H1 (cell line): ENCODE measurements at regions not wholly inside any gene's neighbourhood (a gene's known extent, or its start where the extent isn't known, plus 50 kb on each side); places are given as distances from the start of the nearest gene placed in this dataset.

ENCODE experiments used
- CTCF ChIA-PET: fragments of 300-600 bp; sonication (Branson Sonifier 250); formaldehyde crosslinking; loops from one replicate; lab custom pipeline; 2021; ENCODE audit not compliant: partially characterized antibody; lab: Charles Lee
- POLR2A ChIA-PET: fragments of 300-600 bp; sonication (Branson Sonifier 250); formaldehyde crosslinking; loops from one replicate; lab custom pipeline; 2021; ENCODE audit warnings: inconsistent platforms; ENCODE audit not compliant: partially characterized antibody; lab: Charles Lee
- DNase-seq, 2 experiments: peaks; one replicate each; pipeline versions ENCODE4 v3.0.0 to v3.0.0-alpha.2; 2010 to 2022; ENCODE audit warnings: low spot score in 2 of 2, low read depth in 1 of 2, mixed read lengths in 1 of 2
- FAIRE-seq: peaks from 2 replicates; lab custom pipeline; 2011; peaks lifted over from hg19 to GRCh38; lab: Jason Lieb, UNC
- H2AFZ ChIP-seq: 2 replicates; pipeline ENCODE4 v1.8.1; 2012; ENCODE audit warnings: low read length, inconsistent platforms
- H2AK5ac ChIP-seq: 2 replicates; pipeline ENCODE4 v1.6.1; 2013; ENCODE audit warnings: low read depth, low read length
- H2BK120ac ChIP-seq: replicated peaks from 2 replicates; pipeline ENCODE3; 2013; ENCODE audit warnings: low read depth, low read length, inconsistent platforms
- H2BK12ac ChIP-seq: 2 replicates; pipeline ENCODE4 v1.6.1; 2013; ENCODE audit warnings: low read depth, low read length
- H2BK15ac ChIP-seq: 2 replicates; pipeline ENCODE4 v1.6.1; 2013; ENCODE audit warnings: low read length
- H2BK20ac ChIP-seq: 2 replicates; pipeline ENCODE4 v1.6.1; 2013; ENCODE audit warnings: low read length
- H2BK5ac ChIP-seq: 2 replicates; pipeline ENCODE4 v1.6.1; 2013; ENCODE audit warnings: low read depth, low read length
- H3K14ac ChIP-seq: 2 replicates; pipeline ENCODE4 v1.6.1; 2013; ENCODE audit warnings: inconsistent platforms; ENCODE audit not compliant: insufficient read length
- H3K18ac ChIP-seq: 2 replicates; pipeline ENCODE4 v1.6.1; 2013; ENCODE audit warnings: low read length; ENCODE audit errors: extremely low read depth
- H3K23ac ChIP-seq: 2 replicates; pipeline ENCODE4 v1.6.1; 2013; ENCODE audit warnings: inconsistent platforms; ENCODE audit not compliant: insufficient read length
- H3K23me2 ChIP-seq: 2 replicates; pipeline ENCODE4 v1.6.1; 2013; ENCODE audit warnings: low read depth, low read length
- H3K27ac ChIP-seq: 2 replicates; pipeline ENCODE4 v1.6.1; 2011; ENCODE audit warnings: low read depth, low read length, inconsistent platforms
- H3K27me3 ChIP-seq, 4 experiments: replicated peaks in 1 of 4; 1 replicate in 1 of 4; 2 replicates in 3 of 4; pipeline versions ENCODE4 v1.6.1 to v1.8.1; 2011 to 2013; ENCODE audit warnings: low read length in 3 of 4, mild to moderate bottlenecking in 3 of 4, inconsistent platforms in 2 of 4, mixed read lengths in 2 of 4, moderate library complexity in 1 of 4; ENCODE audit not compliant: control insufficient read depth in 3 of 4, insufficient read depth in 3 of 4; ENCODE audit errors: extremely low read depth in 1 of 4
- H3K36me3 ChIP-seq, 4 experiments: 2 replicates each; pipeline versions ENCODE4 v1.6.1 to v1.8.1; 2011 to 2013; ENCODE audit warnings: mild to moderate bottlenecking in 4 of 4, low read length in 3 of 4, moderate library complexity in 2 of 4, control low read depth in 1 of 4, inconsistent platforms in 1 of 4; ENCODE audit not compliant: insufficient read depth in 4 of 4, control insufficient read depth in 2 of 4
- H3K4ac ChIP-seq: replicated peaks from 2 replicates; pipeline ENCODE3; 2013; ENCODE audit warnings: low read length, low read depth, mixed read lengths, inconsistent platforms; ENCODE audit not compliant: insufficient read length
- H3K4me1 ChIP-seq, 4 experiments: replicated peaks in 1 of 4; 1 replicate in 1 of 4; 2 replicates in 3 of 4; pipeline versions ENCODE4 v1.6.1 to v1.8.1; 2011 to 2013; ENCODE audit warnings: low read length in 3 of 4, inconsistent platforms in 2 of 4, mixed read lengths in 1 of 4; ENCODE audit not compliant: insufficient read depth in 4 of 4, control insufficient read depth in 3 of 4
- H3K4me2 ChIP-seq, 2 experiments: 2 replicates each; pipeline versions ENCODE4 v1.6.1 to v1.8.1; 2011 to 2013; ENCODE audit warnings: low read depth in 2 of 2, low read length in 2 of 2, control low read depth in 1 of 2, inconsistent platforms in 1 of 2, mild to moderate bottlenecking in 1 of 2; ENCODE audit not compliant: insufficient read depth in 1 of 2
- H3K4me3 ChIP-seq, 4 experiments: fragments of 200-600, 300-600 bp in 1 of 4; sonication (generic), shearing (Covaris generic), sonication (Bioruptor Twin) in 1 of 4; 2 replicates each; pipeline versions ENCODE4 v1.5.1 to v1.8.1; 2011 to 2016; ENCODE audit warnings: low read length in 4 of 4, low read depth in 3 of 4, control low read depth in 2 of 4, inconsistent platforms in 2 of 4, mild to moderate bottlenecking in 2 of 4, mixed read lengths in 1 of 4, moderate library complexity in 1 of 4; ENCODE audit not compliant: insufficient read depth in 2 of 4; ENCODE audit errors: extremely low read depth in 1 of 4
- H3K56ac ChIP-seq: replicated peaks from 2 replicates; pipeline ENCODE3; 2013; ENCODE audit warnings: low read depth, mild to moderate bottlenecking, mixed read lengths, low read length, inconsistent platforms; ENCODE audit not compliant: insufficient read length
- H3K79me1 ChIP-seq: 2 replicates; pipeline ENCODE4 v1.6.1; 2013; ENCODE audit warnings: low read depth, low read length, control low read depth
- H3K79me2 ChIP-seq, 2 experiments: 2 replicates each; pipeline versions ENCODE4 v1.6.1 to v1.8.1; 2012 to 2013; ENCODE audit warnings: low read length in 2 of 2, mild to moderate bottlenecking in 2 of 2, inconsistent platforms in 1 of 2; ENCODE audit not compliant: insufficient read depth in 2 of 2, control insufficient read depth in 1 of 2
- H3K9ac ChIP-seq, 4 experiments: replicated peaks in 1 of 4; 1 replicate in 1 of 4; 2 replicates in 3 of 4; pipeline versions ENCODE4 v1.6.1 to v1.8.1; 2011 to 2013; ENCODE audit warnings: low read depth in 3 of 4, low read length in 3 of 4, control low read depth in 2 of 4, mild to moderate bottlenecking in 2 of 4, moderate library complexity in 2 of 4, inconsistent platforms in 1 of 4; ENCODE audit errors: extremely low read depth in 1 of 4
- H3K9me3 ChIP-seq, 2 experiments: 2 replicates each; pipeline versions ENCODE4 v1.6.1 to v1.8.1; 2012 to 2013; ENCODE audit warnings: mild to moderate bottlenecking in 2 of 2, moderate library complexity in 2 of 2, control low read depth in 1 of 2, inconsistent platforms in 1 of 2, low read depth in 1 of 2, low read length in 1 of 2, mixed read lengths in 1 of 2; ENCODE audit not compliant: insufficient read depth in 2 of 2
- H4K20me1 ChIP-seq, 2 experiments: replicated peaks in 1 of 2; 2 replicates each; pipeline versions ENCODE3 to v1.8.1; 2011 to 2013; ENCODE audit warnings: inconsistent platforms in 2 of 2, low read length in 2 of 2, mild to moderate bottlenecking in 1 of 2; ENCODE audit not compliant: insufficient read depth in 2 of 2, control insufficient read depth in 1 of 2
- H4K5ac ChIP-seq: 2 replicates; pipeline ENCODE4 v1.6.1; 2013; ENCODE audit warnings: low read length, low read depth, mixed read lengths, inconsistent platforms; ENCODE audit not compliant: insufficient read length
- H4K8ac ChIP-seq: 2 replicates; pipeline ENCODE4 v1.8.0; 2013; ENCODE audit warnings: mild to moderate bottlenecking, moderate library complexity, low read length, inconsistent platforms; ENCODE audit not compliant: insufficient read depth; ENCODE audit errors: extremely low read depth
- H4K91ac ChIP-seq: replicated peaks from 2 replicates; pipeline ENCODE3; 2013; ENCODE audit warnings: low read length, mixed read lengths, inconsistent platforms; ENCODE audit not compliant: insufficient read length
- CHD1 ChIP-seq: IDR thresholded peaks from 2 replicates; pipeline ENCODE4 v1.6.1; 2012; ENCODE audit warnings: low read depth, low read length, improper control_type of control experiment
- KDM1A ChIP-seq: fragments of 200-600, 300-600 bp; sonication (generic); IDR thresholded peaks from 2 replicates; pipeline ENCODE4 v1.7.1; 2016; ENCODE audit warnings: mild to moderate bottlenecking, low read length, borderline replicate concordance
- SIRT6 ChIP-seq: IDR thresholded peaks from one replicate; pipeline ENCODE4 v1.7.1; 2012; ENCODE audit warnings: low read length, inconsistent platforms
- SP1 ChIP-seq: IDR thresholded peaks from 2 replicates; pipeline ENCODE4 v1.6.1; 2011; ENCODE audit warnings: low read depth, low read length
- SRF ChIP-seq: IDR thresholded peaks from 2 replicates; pipeline ENCODE4 v1.6.1; 2011; ENCODE audit warnings: mild to moderate bottlenecking, low read depth, low read length, moderate library complexity
- ZNF274 ChIP-seq: IDR thresholded peaks from 2 replicates; pipeline ENCODE4 v1.7.0; 2012; ENCODE audit warnings: low read length, borderline replicate concordance; ENCODE audit errors: extremely low read depth
- WGBS, 2 experiments: shearing (Covaris generic) in 1 of 2; methylation state at CpG; one replicate each; pipeline versions ENCODE4 v1.1.6 to v1.1.7; 2013 to 2015; ENCODE audit warnings: low lambda C conversion rate in 2 of 2, mixed read lengths in 2 of 2, inconsistent platforms in 1 of 2, low coverage in 1 of 2, missing lambda C conversion rate in 1 of 2; ENCODE audit not compliant: insufficient replicate concordance in 2 of 2, insufficient coverage in 1 of 2, insufficient read length in 1 of 2; ENCODE audit errors: extremely low coverage in 1 of 2, missing lambda C conversion rate in 1 of 2; 5-methylcytosine and 5-hydroxymethylcytosine counted together

GRCh38 chr18:78128004-78128403 is 851.6 kb upstream of the SALL3 start:
- WGBS, 2 experiments = 93% methylated on average over 8 of the region's 8 CpGs; no CpG with 5 or more reads in 1 of the 2 experiments
- no peak for FAIRE-seq

More at GRCh38 chr18:78128004-78128403, 851.6 kb upstream of the SALL3 start:
- Histone ChIP-seq H4K20me1 (peaks cover 0 to 6% of the 10 kb centered on the region in 2 experiments), H4K5ac (no peak overlapping the region), H4K8ac (no peak overlapping the region), H3K9ac (no peak overlapping the region), H2BK20ac (no peak overlapping the region)
- no peak for DNase-seq
- no peak for TF ChIP-seq SRF
- TF ChIP-seq CHD1 = no peak
- TF ChIP-seq ZNF274 = no peak
- no peak for TF ChIP-seq SIRT6
- no peak for TF ChIP-seq KDM1A
- no peak for TF ChIP-seq SP1
- TF ChIP-seq, all 59 proteins: peak for 0
- no peak overlapping the region for H3K23ac ChIP-seq
- no peak overlapping the region for H3K56ac ChIP-seq
- no peak overlapping the region for H3K14ac ChIP-seq
- H4K91ac ChIP-seq = no peak overlapping the region
- H3K18ac ChIP-seq = no peak overlapping the region
- no peaks in the 10 kb centered on the region for H3K79me1 ChIP-seq
- H3K27me3 ChIP-seq = no peaks in the 10 kb centered on the region; a peak in 2 of 7 replicates
- no peak overlapping the region for H3K27ac ChIP-seq
- no peak overlapping the region for H2BK5ac ChIP-seq
- H3K36me3 ChIP-seq = no peaks in the 10 kb centered on the region; a peak in 1 of 8 replicates
- no peaks in the 10 kb centered on the region for H3K9me3 ChIP-seq
- H3K79me2 ChIP-seq = no peaks in the 10 kb centered on the region
- H2AK5ac ChIP-seq = no peak overlapping the region
- ChIA-PET POLR2A (no interaction called here), CTCF (interaction anchor here (0.7 kb wide), 1 partner anchor 46 kb away, joined by 4 read pairs; no protein-coding TSS in a partner anchor)
- no peak overlapping the region for H3K4me2 ChIP-seq
- no peak overlapping the region for H3K4ac ChIP-seq
- H3K23me2 ChIP-seq = no peaks in the 10 kb centered on the region
- no peak overlapping the region for H2BK12ac ChIP-seq
- H2BK120ac ChIP-seq = no peak overlapping the region
- H2BK15ac ChIP-seq = no peak overlapping the region
- no peak overlapping the region for H3K4me3 ChIP-seq
- no peak overlapping the region for H2AFZ ChIP-seq
- no peaks in the 10 kb centered on the region for H3K4me1 ChIP-seq
